Spleen (tissue), 11 donors: ENCODE measurements at regions not wholly inside any gene's neighbourhood (a gene's known extent, or its start where the extent isn't known, plus 50 kb on each side); places are given as distances from the start of the nearest gene placed in this dataset.

Experiments
- DNase-seq: peaks from one replicate; pipeline ENCODE4 v3.0.0-alpha.2; 2020
- H3K27ac ChIP-seq, 8 donors: fragments of 200-600 bp; sonication (generic) in 7 of 8; 1 replicate in 4 of 8; 2 replicates in 4 of 8; pipeline versions ENCODE4 v1.5.0 to v1.8.0; 2016 to 2021; ENCODE audit warnings: inconsistent platforms in 4 of 8, mild to moderate bottlenecking in 4 of 8, moderate library complexity in 1 of 8
- H3K27me3 ChIP-seq, 7 donors: fragments of 200-600 bp; sonication (generic) in 6 of 7; replicated peaks in 1 of 7; 1 replicate in 4 of 7; 2 replicates in 3 of 7; pipeline versions ENCODE4 v1.5.0 to v1.8.0; 2016 to 2021; ENCODE audit warnings: inconsistent platforms in 3 of 7, mild to moderate bottlenecking in 1 of 7
- H3K36me3 ChIP-seq, 6 donors: fragments of 200-600 bp; sonication (generic) in 5 of 6; 1 replicate in 4 of 6; 2 replicates in 2 of 6; pipeline versions ENCODE4 v1.5.0 to v1.8.0; 2016 to 2021; ENCODE audit warnings: inconsistent platforms in 2 of 6
- H3K4me1 ChIP-seq, 6 donors: fragments of 200-600 bp; sonication (generic) in 5 of 6; 1 replicate in 3 of 6; 2 replicates in 3 of 6; pipeline versions ENCODE4 v1.5.0 to v1.8.0; 2016 to 2021; ENCODE audit warnings: inconsistent platforms in 3 of 6
- H3K4me3 ChIP-seq, 8 donors: fragments of 200-600 bp; sonication (generic) in 7 of 8; 1 replicate in 4 of 8; 2 replicates in 4 of 8; pipeline versions ENCODE4 v1.5.0 to v1.8.0; 2016 to 2021; ENCODE audit warnings: inconsistent platforms in 4 of 8, mild to moderate bottlenecking in 4 of 8, moderate library complexity in 2 of 8
- H3K9me3 ChIP-seq, 8 donors: fragments of 200-600 bp; sonication (generic) in 7 of 8; 1 replicate in 4 of 8; 2 replicates in 4 of 8; pipeline versions ENCODE4 v1.5.0 to v1.8.0; 2016 to 2021; ENCODE audit warnings: inconsistent platforms in 4 of 8
- CTCF ChIP-seq, 11 experiments: fragments of 200-600 bp in 7 of 11; fragments of 450-650 bp in 4 of 11; sonication (generic) in 4 of 11; IDR thresholded peaks in 8 of 11; conservative IDR thresholded peaks in 3 of 11; 1 replicate in 7 of 11; 2 replicates in 4 of 11; pipeline versions ENCODE4 v1.4.0 to v1.8.0; 2016 to 2021; ENCODE audit warnings: antibody characterized with exemption in 11 of 11, inconsistent platforms in 4 of 11, mild to moderate bottlenecking in 1 of 11
- POLR2A ChIP-seq, 3 donors: fragments of 450-650 bp; IDR thresholded peaks; one replicate each; pipeline ENCODE4 v1.5.1; 2017; ENCODE audit warnings: antibody characterized with exemption in 3 of 3, mild to moderate bottlenecking in 1 of 3
- POLR2AphosphoS5 ChIP-seq, 3 donors: sonication (generic); formaldehyde crosslinking; IDR thresholded peaks; one replicate each; pipeline ENCODE4 v1.5.1; 2017; ENCODE audit warnings: antibody characterized with exemption in 3 of 3
- WGBS, 5 donors: extraction: QIAGEN DNeasy Blood & Tissue Kit in 3 of 5; methylation state at CpG; one replicate each; pipeline versions ENCODE4 v1.1.5 to v1.1.7; 2013 to 2018; 5-methylcytosine and 5-hydroxymethylcytosine counted together
- intact Hi-C: fragments of 100-400 bp; cut with DNase I; formaldehyde crosslinking; loops from one replicate; pipeline ENCODE4 v1.15.0; 2023; ENCODE audit warnings: low total_unique reads
- donor health status: healthy with polysubstance abuse.
- donor health status: DM: no; HTN: no; CAD: no; lungs with moderate emphysema.
- donor health status: DM: no; HTN: no; CAD: no.
- donor health status: Bipolar disorder and iron deficiency.
- donor health status: healthy.
- donor health status: DM: no; HTN: no; CAD: no.
- donor health status: DM: yes; HTN: yes; CAD: no.

- no peak overlapping the region for H3K27ac ChIP-seq
- peaks cover 3 to 64% (median 40%) of the 10 kb centered on the region in 8 donors for H3K9me3 ChIP-seq
- 81 to 97% (median 90%) methylated on average over 2 of the region's 2 CpGs for WGBS, 5 donors
- intact Hi-C loops: no loop called here
- TF ChIP-seq POLR2A (IDR thresholded peaks at IDR 0.05) (no peak), CTCF (IDR thresholded peaks at IDR 0.05 in 8 of 11, conservative IDR thresholded peaks at IDR 0.05 in 3 of 11) (no peak), POLR2AphosphoS5 (IDR thresholded peaks at IDR 0.05) (no peak)
- no peak for DNase-seq
- H3K36me3 ChIP-seq: no peaks in the 10 kb centered on the region
- no peaks in the 10 kb centered on the region for H3K27me3 ChIP-seq
- H3K4me1 ChIP-seq: no peaks in the 10 kb centered on the region
- no peak overlapping the region for H3K4me3 ChIP-seq
Measured at GRCh38 chr16:25311039-25311438, 53.4 kb upstream of the ZKSCAN2 start.
